ENCODE measurements at regions not wholly inside any gene's neighbourhood (a gene's known extent, or its start where the extent isn't known, plus 50 kb on each side); places are given as distances from the start of the nearest gene placed in this dataset.

GRCh38 chr5:2696156-2696807 lies 55.2 kb downstream of the IRX2 start:
- ATAC-seq (no peak), DNase-seq (ENCODE audit: missing footprints) (no peak)
- intact Hi-C loops (cut with DNase I): no loop called here

- ATAC-seq: no peak
- DNase-seq (ENCODE audit: missing footprints): no peak
- intact Hi-C loops (cut with DNase I): no loop called here
Measured at GRCh38 chr5:2695200-2695891, 56.1 kb downstream of the IRX2 start.

- DNase-seq (ENCODE audit: missing footprints) (no peak), ATAC-seq (no peak)
- intact Hi-C loops (cut with DNase I): no loop called here
Measured at GRCh38 chr5:2691530-2691929, 59.9 kb downstream of the IRX2 start.

GRCh38 chr5:2690293-2690692 lies 61.2 kb downstream of the IRX2 start:
- intact Hi-C loops (cut with DNase I): no loop called here
- ATAC-seq (no peak), DNase-seq (ENCODE audit: missing footprints) (no peak)

GRCh38 chr5:2688586-2688985 lies 62.9 kb downstream of the IRX2 start:
- intact Hi-C loops (cut with DNase I): no loop called here
- ATAC-seq (no peak), DNase-seq (ENCODE audit: missing footprints) (no peak)

GRCh38 chr5:2687746-2688145 lies 63.7 kb downstream of the IRX2 start:
- DNase-seq (ENCODE audit: missing footprints): no peak
- intact Hi-C loops (cut with DNase I): no loop called here
- no peak for ATAC-seq

GRCh38 chr5:2686321-2687124 lies 65.0 kb downstream of the IRX2 start:
- ATAC-seq: no peak
- intact Hi-C loops (cut with DNase I): no loop called here

GRCh38 chr5:2685651-2686272 lies 65.7 kb downstream of the IRX2 start:
- intact Hi-C loops (cut with DNase I): no loop called here
- no peak for ATAC-seq

More at GRCh38 chr5:2686321-2687124, 65.0 kb downstream of the IRX2 start:
- DNase-seq (ENCODE audit: missing footprints): no peak

GRCh38 chr5:2684606-2685005 lies 66.9 kb downstream of the IRX2 start:
- DNase-seq (ENCODE audit: missing footprints) (no peak), ATAC-seq (no peak)
- intact Hi-C loops (cut with DNase I): no loop called here

More at GRCh38 chr5:2685651-2686272, 65.7 kb downstream of the IRX2 start:
- DNase-seq (ENCODE audit: missing footprints): no peak

GRCh38 chr5:2683720-2684119 lies 67.8 kb downstream of the IRX2 start:
- intact Hi-C loops (cut with DNase I): no loop called here
- DNase-seq (ENCODE audit: missing footprints): no peak
- ATAC-seq: no peak

GRCh38 chr5:2681476-2681875 lies 70.0 kb downstream of the IRX2 start:
- intact Hi-C loops (cut with DNase I): no loop called here
- ATAC-seq: no peak
- DNase-seq (ENCODE audit: missing footprints): no peak

GRCh38 chr5:2680979-2681378 lies 70.5 kb downstream of the IRX2 start:
- no peak for ATAC-seq
- intact Hi-C loops (cut with DNase I): no loop called here
- DNase-seq (ENCODE audit: missing footprints): no peak

GRCh38 chr5:2677689-2678088 lies 73.8 kb downstream of the IRX2 start:
- no peak for ATAC-seq
- intact Hi-C loops (cut with DNase I): no loop called here
- DNase-seq (ENCODE audit: missing footprints): no peak

GRCh38 chr5:2675548-2675947 lies 75.9 kb downstream of the IRX2 start:
- intact Hi-C loops (cut with DNase I): no loop called here
- DNase-seq (ENCODE audit: missing footprints): no peak
- no peak for ATAC-seq

- ATAC-seq (no peak), DNase-seq (ENCODE audit: missing footprints) (no peak)
- intact Hi-C loops (cut with DNase I): no loop called here
Measured at GRCh38 chr5:2674456-2674855, 77.0 kb downstream of the IRX2 start.

- DNase-seq (ENCODE audit: missing footprints) (no peak), ATAC-seq (no peak)
- intact Hi-C loops (cut with DNase I): no loop called here
Measured at GRCh38 chr5:2670940-2671339, 80.5 kb downstream of the IRX2 start.

GRCh38 chr5:2669913-2670312 lies 81.6 kb downstream of the IRX2 start:
- ATAC-seq (no peak), DNase-seq (ENCODE audit: missing footprints) (no peak)
- intact Hi-C loops (cut with DNase I): no loop called here

GRCh38 chr5:2669259-2669658 lies 82.2 kb downstream of the IRX2 start:
- no peak for DNase-seq (ENCODE audit: missing footprints)
- intact Hi-C loops (cut with DNase I): no loop called here
- no peak for ATAC-seq

GRCh38 chr5:2666081-2666480 lies 85.4 kb downstream of the IRX2 start:
- intact Hi-C loops (cut with DNase I): no loop called here
- ATAC-seq: no peak
- DNase-seq (ENCODE audit: missing footprints): no peak

- no peak for ATAC-seq
Measured at GRCh38 chr5:2663489-2663888, 88.0 kb downstream of the IRX2 start.

More at GRCh38 chr5:2663489-2663888, 88.0 kb downstream of the IRX2 start:
- intact Hi-C loops (cut with DNase I): no loop called here
- DNase-seq (ENCODE audit: missing footprints): no peak

Data from Right ventricle myocardium inferior (tissue), 1 donor.